HG02870 (cell line): ENCODE measurements at regions not wholly inside any gene's neighbourhood (a gene's known extent, or its start where the extent isn't known, plus 50 kb on each side); places are given as distances from the start of the nearest gene placed in this dataset.

Source experiments
- ATAC-seq: cut with Tn5 transposase; IDR thresholded peaks from one replicate; pipeline ENCODE4 v1.9.1; 2021; ENCODE audit warnings: mild to moderate bottlenecking, moderate library complexity; ENCODE audit not compliant: unreplicated experiment

DNA sequence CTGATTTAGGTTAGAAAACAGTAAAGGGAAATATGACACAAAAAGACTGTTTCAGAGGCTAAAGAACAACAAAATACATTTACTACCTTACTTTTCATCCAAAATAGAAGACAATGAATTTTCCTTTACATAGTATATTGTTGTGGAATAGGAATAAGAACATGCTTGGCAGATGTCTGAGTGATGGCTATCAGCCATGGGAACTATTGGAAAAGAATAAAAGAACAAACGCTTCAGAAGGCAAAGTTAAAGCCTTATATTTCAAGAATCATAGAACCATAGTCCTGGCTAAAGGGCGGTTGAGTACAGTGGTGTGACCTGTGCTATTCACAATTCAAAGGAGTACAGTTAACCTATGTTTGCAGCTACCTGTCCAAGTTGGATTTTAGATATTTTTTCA, 73.9 kb upstream of the NRXN1 start:
- no peak for ATAC-seq

DNA sequence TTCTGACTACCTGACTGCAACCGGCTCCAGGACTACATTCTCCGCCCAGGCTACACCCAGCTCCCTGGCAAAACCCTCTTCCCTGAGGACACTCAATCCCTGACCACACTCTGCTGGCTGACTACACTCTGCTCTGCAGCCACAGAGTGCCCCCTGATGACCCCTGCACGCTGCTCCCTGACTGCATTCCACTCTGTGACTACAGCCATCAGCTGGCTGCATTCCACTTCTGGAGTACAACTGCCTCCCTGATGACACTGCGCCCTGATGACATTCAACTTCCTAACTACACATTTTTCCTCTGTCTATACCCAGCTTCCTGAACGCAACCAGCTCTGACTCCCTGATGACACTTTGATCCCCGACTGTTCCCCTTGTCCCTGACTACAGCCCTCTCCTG, 71.3 kb upstream of the NRXN1 start:
- ATAC-seq: no peak

DNA sequence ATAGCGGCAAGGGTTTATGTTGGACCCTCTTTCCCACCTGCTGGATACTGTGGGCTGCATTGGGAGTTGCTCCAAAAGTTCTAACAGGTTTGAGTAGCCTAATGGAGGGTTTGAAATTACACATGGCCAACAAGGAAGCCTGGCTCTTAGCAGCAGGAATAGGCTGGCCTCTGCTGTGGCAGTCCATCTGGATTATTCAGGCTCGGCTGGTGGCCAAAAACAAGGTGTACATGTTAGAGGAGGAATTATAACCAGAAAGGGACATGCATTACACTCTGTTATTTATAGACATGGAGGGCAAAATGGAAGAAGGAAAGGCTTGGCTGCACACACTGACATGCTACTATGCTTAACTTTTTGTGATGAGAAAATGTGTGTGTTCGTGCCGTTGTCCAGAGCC, 61.1 kb upstream of the NRXN1 start:
- no peak for ATAC-seq

DNA sequence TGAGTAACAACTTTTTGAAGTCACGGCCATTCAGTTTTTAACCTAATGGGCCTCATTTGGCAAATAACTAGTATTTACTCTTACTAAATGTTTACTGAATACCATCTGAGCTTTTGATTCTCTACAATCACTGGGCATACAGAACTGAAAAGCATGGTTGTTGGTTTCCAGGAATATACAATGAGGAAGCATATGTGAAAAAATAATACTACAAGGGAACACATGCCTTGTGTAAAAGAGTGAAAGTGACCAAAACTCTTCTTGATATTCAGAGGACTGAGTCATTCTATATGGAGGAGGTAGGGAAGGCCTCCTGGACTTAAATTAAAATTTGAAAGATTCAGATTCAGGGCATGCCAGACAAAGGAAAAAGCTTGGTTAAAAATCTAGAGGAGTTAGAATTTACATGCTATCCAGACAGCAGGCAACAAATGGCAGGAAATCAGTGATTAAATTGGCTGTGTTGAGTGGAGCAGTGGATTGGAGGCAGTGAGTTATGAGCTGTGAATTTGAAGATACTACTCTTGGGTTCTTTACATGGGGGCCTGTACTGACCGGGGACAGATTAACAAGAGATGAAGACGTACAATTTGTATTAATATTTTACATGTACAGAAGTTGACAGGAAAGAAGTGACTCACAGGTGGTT, 53.6 kb upstream of the NRXN1 start:
- ATAC-seq: no peak

DNA sequence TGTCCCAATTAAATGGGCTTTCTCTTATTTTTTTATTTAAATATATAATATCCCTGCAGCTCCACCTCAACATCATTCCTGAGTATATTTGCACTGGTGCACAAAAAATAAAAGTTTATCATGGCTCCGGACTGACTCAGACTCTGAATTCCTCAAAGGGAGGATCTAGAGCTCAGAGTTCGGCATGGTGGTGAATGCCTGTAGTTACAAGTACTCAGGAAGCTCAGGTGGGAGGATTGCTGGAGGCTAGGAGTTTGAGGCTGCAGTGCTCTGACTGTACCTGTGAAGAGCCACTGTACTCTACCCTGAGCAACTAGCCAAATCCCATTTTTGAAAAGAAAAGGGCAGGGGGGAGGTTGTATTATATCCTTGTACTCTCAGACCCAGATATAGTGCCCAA, 52.8 kb upstream of the NRXN1 start:
- no peak for ATAC-seq
